ENCODE measurements at regions not wholly inside any gene's neighbourhood (a gene's known extent, or its start where the extent isn't known, plus 50 kb on each side); places are given as distances from the start of the nearest gene placed in this dataset.
"Not testable (repeated sequence)": the region's sequence is repeated elsewhere in the genome, so short reads cannot be mapped to it uniquely, and the experiment has no call there.

GRCh38 chr10:111593578-111593977 is 516.7 kb downstream of the ADRA2A start:
- no peak for DNase-seq (ENCODE audit: low read depth)

GRCh38 chr10:111595173-111595572 is 518.3 kb downstream of the ADRA2A start:
- no peak for DNase-seq (ENCODE audit: low read depth)

DNA sequence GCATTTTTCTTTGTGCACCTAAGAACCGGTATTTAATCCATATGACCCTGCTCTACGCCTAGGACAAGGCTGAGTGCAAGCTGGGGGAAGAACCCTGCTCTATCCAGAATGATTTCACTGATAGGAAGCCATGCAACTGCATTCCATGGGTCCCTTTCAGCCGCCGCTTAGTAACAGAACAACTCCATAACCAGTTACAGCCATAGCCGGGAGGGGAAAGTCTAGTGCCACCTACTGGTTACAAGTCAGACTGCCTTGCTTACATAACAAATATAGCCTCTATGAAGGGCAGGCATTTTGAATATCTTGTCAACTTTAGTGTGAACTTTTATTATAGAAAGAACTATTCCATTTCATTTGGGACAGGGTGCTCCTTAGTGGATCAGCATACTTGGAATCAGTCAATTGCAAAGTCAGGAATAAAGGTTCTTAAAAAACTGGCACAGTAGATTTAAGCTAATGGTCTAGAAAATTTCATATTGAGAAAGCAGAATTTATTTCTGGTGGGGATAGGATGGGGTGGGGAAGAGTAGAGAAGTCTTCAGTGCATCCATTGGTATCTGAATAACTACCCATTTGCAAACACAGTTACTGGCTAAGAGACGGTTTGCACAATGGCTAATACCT is 521.7 kb downstream of the ADRA2A start:
- peak; percentile 11 for DNase-seq (ENCODE audit: low read depth)

DNA sequence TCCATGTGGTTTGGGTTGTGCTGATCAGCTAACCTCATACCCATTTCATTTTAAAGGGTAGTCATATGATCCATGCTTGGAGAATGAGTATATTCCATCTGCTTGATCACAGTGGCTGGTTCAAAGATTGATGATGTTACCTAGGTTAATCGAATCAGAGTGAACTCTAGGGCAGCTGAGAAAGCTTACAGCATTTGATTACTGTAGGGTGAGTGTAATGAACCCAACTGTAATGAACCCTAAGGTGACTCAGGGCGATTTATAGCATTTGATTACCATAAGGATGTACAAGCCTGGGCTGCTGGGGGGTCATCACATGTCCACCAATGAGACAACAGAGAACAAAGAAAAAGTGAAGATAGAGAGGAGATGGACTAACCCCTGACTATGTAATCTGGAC is 523.1 kb downstream of the ADRA2A start:
- DNase-seq (ENCODE audit: low read depth), result no peak

- no peak for DNase-seq (ENCODE audit: low read depth)
Measured at GRCh38 chr10:111600772-111601171, 523.9 kb downstream of the ADRA2A start.

- DNase-seq (ENCODE audit: low read depth), result no peak
Measured at GRCh38 chr10:111612273-111612672, 535.4 kb downstream of the ADRA2A start.

GRCh38 chr10:111634191-111634590 is 549.4 kb downstream of the GPAM start:
- no peak for DNase-seq (ENCODE audit: low read depth)

- DNase-seq (ENCODE audit: low read depth), result no peak
Measured at GRCh38 chr10:111646021-111646420, 537.5 kb downstream of the GPAM start.

DNA sequence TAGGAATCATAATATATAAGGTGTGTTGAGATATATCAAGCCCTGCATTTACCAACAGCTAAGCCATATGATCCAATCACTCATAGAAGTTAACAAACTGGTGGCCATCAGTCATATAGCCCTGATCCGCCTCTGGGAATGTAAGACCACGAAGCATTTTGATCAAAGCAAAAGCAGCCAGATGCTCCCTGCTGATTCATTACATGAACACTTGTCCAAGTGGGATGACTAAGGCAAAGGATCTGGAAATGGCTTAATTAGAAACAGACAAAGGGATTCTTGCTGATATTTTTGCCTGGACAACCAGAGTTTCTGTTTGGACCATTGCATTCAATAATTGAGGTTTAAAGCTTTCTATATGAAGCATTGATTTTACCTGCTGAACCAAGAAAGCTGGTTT is 535.5 kb downstream of the GPAM start:
- DNase-seq (ENCODE audit: low read depth), result no peak

- DNase-seq (ENCODE audit: low read depth), result not testable (repeated sequence)
Measured at GRCh38 chr10:111649080-111649479, 534.5 kb downstream of the GPAM start.

- no peak for DNase-seq (ENCODE audit: low read depth)
Measured at GRCh38 chr10:111650088-111650487, 533.5 kb downstream of the GPAM start.

GRCh38 chr10:111656066-111656465 is 527.5 kb downstream of the GPAM start:
- DNase-seq (ENCODE audit: low read depth), result no peak

DNA sequence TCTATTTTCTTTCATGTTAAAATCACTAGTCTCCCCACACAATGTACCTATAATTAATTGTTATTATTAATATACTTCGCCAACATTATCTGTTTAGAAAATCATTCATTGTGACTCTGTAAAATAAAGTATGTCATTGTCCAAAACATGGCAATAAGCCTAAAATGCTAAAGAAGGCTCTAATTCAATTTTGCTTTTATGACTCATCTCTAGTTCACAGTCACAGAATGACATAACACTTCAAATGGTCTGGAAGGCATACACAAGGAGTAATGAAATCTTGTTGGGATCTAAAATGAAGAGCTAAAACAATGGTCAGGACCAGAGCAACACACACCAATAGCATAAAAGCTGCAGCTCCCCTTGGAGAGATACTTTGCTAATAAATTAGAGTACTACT is 505.8 kb downstream of the GPAM start:
- DNase-seq (ENCODE audit: low read depth), result no peak

DNA sequence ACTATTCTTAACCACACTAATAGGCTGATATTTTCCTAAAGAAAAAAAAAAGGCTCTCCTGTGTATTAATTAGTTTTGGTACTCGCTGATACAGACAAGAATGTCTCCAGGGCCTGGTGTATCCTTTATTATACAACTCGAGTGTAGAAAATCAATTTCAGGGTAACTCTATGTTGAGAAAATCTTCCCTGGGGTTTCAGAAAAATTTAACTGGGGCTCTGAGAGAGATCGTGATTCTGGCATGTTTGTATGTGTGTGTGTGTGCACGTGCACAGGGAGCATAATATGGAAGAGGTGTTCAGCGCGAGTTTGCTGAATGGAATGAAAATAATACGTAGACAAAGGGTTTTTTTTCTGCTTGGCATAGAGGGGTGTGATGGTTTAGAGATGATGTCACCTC is 496.8 kb downstream of the GPAM start:
- DNase-seq (ENCODE audit: low read depth), result no peak

DNA sequence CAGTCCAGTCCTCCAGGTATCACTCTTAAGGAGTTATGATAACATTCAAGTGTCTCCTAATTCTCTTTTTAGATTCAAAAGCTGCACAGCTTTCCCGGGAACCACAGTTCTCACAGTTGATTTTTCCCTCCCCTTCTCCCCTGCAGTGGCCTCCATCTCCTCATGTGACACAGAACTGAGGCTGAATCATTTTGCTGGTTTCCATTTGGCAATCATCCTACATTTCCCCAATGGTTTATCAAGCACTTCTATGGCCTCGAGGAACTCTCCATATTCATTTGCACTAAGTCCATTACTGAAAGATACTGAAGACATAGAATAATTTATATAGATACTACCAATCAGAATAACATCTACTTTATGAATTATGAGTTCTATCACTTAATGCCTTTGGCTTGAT is 484.9 kb downstream of the GPAM start:
- DNase-seq (ENCODE audit: low read depth), result no peak

- DNase-seq (ENCODE audit: low read depth), result no peak
Measured at GRCh38 chr10:111703986-111704385, 479.6 kb downstream of the GPAM start.

GRCh38 chr10:111705021-111705420 is 478.5 kb downstream of the GPAM start:
- DNase-seq (ENCODE audit: low read depth), result no peak

DNA sequence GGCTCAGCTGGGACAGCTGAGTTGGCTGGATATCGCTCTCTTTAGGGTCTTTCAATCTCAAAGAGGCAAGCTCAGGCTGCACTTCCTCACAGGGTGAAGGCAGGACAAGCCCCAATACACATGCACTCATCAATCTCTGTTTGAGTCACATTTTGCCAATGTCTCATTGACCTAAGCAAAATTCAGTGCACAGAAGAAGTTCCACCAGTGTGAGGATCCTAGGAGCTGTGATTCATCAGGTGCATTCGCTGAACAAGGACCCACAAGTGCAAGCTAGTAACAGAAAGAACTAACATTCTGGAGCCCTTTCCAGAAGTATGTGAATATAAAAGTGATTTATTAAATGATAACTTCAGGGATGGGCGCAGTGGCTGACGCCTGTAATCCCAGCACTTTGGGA is 477.2 kb downstream of the GPAM start:
- no peak for DNase-seq (ENCODE audit: low read depth)

DNA sequence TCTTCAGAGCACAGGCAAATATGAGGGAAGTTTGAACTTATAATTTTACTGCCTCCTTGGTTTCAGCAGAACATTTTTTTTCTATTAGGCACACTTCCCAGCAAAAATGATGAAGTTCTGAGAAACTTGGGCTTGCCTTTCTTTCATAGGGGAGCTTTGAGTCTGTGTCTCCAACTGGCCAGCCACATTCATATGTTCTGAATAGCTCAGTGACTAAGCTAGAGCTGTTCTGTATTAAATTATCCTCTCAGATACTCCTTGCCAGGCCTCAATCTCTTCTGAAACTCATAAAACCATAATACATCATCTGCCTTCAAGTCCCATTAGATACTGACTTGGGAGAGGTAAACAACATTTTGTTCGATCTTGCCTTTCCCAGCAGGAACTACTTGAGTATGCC is 476.5 kb downstream of the GPAM start:
- DNase-seq (ENCODE audit: low read depth), result no peak

DNA sequence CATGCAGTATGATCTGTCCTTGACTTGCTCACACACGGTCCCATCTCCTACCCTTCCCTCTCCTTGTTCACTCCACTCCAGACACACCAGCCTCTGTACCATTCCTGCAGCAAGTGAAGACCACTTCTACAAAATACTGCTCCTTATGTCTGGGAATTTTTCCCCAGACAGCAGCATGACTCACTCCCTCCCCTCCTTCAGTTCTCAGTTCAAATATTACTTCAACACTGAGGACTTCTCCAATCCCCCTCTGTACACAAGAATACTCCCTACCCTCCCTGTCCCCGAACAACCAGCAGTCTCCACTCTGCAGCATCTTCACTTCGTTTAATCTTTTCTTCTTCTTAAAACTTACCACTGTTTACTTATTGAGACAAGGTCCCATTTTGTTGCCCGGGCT is 474.0 kb downstream of the GPAM start:
- DNase-seq (ENCODE audit: low read depth), result no peak

DNA sequence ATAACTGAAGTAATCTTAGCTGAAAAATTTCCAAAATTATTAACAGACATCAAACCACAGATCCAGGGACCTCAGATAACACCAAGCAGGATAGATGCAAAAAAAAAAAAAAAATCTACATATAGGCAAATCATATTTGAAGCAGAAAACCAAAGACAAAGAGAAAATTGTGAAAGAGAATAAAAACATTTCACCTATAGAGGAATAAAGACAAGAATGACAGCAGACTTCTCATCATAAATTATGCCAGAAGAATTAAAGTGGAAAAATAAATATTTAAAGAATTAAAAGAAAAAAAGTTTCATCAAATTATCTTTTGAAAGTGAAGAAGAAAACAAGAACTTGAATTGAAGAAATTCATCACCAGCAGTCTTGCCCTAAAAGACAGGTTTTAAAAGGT is 467.5 kb downstream of the GPAM start:
- DNase-seq (ENCODE audit: low read depth), result no peak

DNA sequence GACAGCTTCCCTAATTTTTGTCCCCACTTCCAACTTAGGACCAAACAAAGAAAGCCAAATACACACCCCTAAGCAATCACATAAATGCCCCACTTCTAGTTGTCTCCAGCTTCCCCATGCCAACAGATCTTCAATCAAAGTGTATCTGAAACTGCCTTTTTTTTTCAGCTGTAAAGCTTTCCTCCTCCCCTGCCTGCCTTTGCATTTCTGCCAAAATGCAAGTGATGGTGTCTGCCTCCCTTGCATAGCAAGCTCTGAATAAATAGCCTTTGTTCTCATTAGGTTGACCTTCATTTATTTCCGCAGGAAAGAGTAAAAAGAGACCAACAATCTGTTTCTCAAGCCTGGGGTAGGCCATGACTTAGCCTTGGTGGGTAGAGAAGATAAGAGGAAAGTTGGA is 459.4 kb downstream of the GPAM start:
- DNase-seq (ENCODE audit: low read depth), result no peak

GRCh38 chr10:111725050-111725449 is 458.5 kb downstream of the GPAM start:
- no peak for DNase-seq (ENCODE audit: low read depth)

- DNase-seq (ENCODE audit: low read depth), result no peak
Measured at GRCh38 chr10:111732166-111732785, 451.3 kb downstream of the GPAM start.
